SK-N-SH treated with all-trans-retinoic acid at 6 μM for 48 hours (cell line): ENCODE measurements at regions not wholly inside any gene's neighbourhood (a gene's known extent, or its start where the extent isn't known, plus 50 kb on each side); places are given as distances from the start of the nearest gene placed in this dataset.

ENCODE experiments used
- CREB5 ChIP-seq: fragments of 250-450 bp; sonication (Bioruptor Pico); IDR thresholded peaks from 2 replicates; pipeline ENCODE4 v1.5.1; 2020; ENCODE audit warnings: low read depth, mild to moderate bottlenecking, moderate library complexity
- CSDC2 ChIP-seq: fragments of 250-450 bp; sonication (Bioruptor Pico); IDR thresholded peaks from 2 replicates; pipeline ENCODE4 v1.5.0; 2020; ENCODE audit warnings: mild to moderate bottlenecking, moderate library complexity
- ESRRG ChIP-seq: fragments of 250-450 bp; sonication (Bioruptor Pico); IDR thresholded peaks from 2 replicates; pipeline ENCODE4 v1.6.1; 2021; ENCODE audit warnings: mild to moderate bottlenecking
- ISL1 ChIP-seq: fragments of 250-450 bp; sonication (Bioruptor Pico); IDR thresholded peaks from 2 replicates; pipeline ENCODE4 v2.1.2; 2022; ENCODE audit warnings: mild to moderate bottlenecking, moderate library complexity
- OSR1 ChIP-seq: fragments of 250-450 bp; sonication (Bioruptor Pico); IDR thresholded peaks from 2 replicates; pipeline ENCODE4 v1.8.0; 2022; ENCODE audit warnings: moderate library complexity, mild to moderate bottlenecking, inconsistent platforms
- PATZ1 ChIP-seq: fragments of 250-450 bp; sonication (Bioruptor Pico); IDR thresholded peaks from 2 replicates; pipeline ENCODE4 v1.8.0; 2020; ENCODE audit warnings: mild to moderate bottlenecking, moderate library complexity, borderline replicate concordance
- PPARA ChIP-seq: fragments of 250-450 bp; sonication (Bioruptor Pico); IDR thresholded peaks from 2 replicates; pipeline ENCODE4 v1.5.0; 2020; ENCODE audit warnings: mild to moderate bottlenecking, borderline replicate concordance
- RARB ChIP-seq: fragments of 250-450 bp; sonication (Bioruptor Pico); IDR thresholded peaks from 2 replicates; pipeline ENCODE4 v1.8.0; 2021; ENCODE audit warnings: mild to moderate bottlenecking, moderate library complexity
- SNAI2 ChIP-seq: fragments of 250-450 bp; sonication (Bioruptor Pico); IDR thresholded peaks from 2 replicates; pipeline ENCODE4 v1.5.0; 2020; ENCODE audit warnings: mild to moderate bottlenecking, moderate library complexity
- TCF4 ChIP-seq: fragments of 250-450 bp; sonication (Bioruptor Pico); IDR thresholded peaks from 2 replicates; pipeline ENCODE4 v1.8.0; 2021; ENCODE audit warnings: mild to moderate bottlenecking, moderate library complexity, borderline replicate concordance
- ZFP3 ChIP-seq: fragments of 250-450 bp; sonication (Bioruptor Pico); IDR thresholded peaks from 2 replicates; pipeline ENCODE4 v1.5.0; 2020; ENCODE audit warnings: mild to moderate bottlenecking, moderate library complexity
- ZFP30 ChIP-seq: fragments of 450-650 bp; formaldehyde crosslinking; IDR thresholded peaks from 2 replicates; pipeline ENCODE4 v1.5.0; 2022; ENCODE audit warnings: mild to moderate bottlenecking, moderate library complexity
- ZNF565 ChIP-seq: fragments of 450-650 bp; formaldehyde crosslinking; conservative IDR thresholded peaks from 2 replicates; pipeline ENCODE4 v1.5.0; 2020; ENCODE audit warnings: low read depth, mild to moderate bottlenecking, moderate library complexity
- ZNF70 ChIP-seq: fragments of 450-650 bp; formaldehyde crosslinking; IDR thresholded peaks from 2 replicates; pipeline ENCODE4 v1.5.0; 2020; ENCODE audit warnings: mild to moderate bottlenecking, moderate library complexity

GRCh38 chr10:36126076-36126475 lies 484.0 kb upstream of the FZD8 start:
- TF ChIP-seq ISL1 (no peak), ZNF70 (no peak), ZFP30 (CRISPR knock-in tag) (no peak), CSDC2 (CRISPR knock-in tag) (no peak), PPARA (no peak), CREB5 (CRISPR knock-in tag) (no peak), ZFP3 (CRISPR knock-in tag) (no peak), TCF4 (no peak), SNAI2 (CRISPR knock-in tag) (no peak), PATZ1 (no peak), OSR1 (CRISPR knock-in tag) (no peak), ESRRG (CRISPR knock-in tag) (no peak), RARB (no peak), ZNF565 (CRISPR knock-in tag) (no peak)
